H1 (cell line): ENCODE measurements at regions not wholly inside any gene's neighbourhood (a gene's known extent, or its start where the extent isn't known, plus 50 kb on each side); places are given as distances from the start of the nearest gene placed in this dataset.

Experiments
- POLR2AphosphoS5 ChIP-seq: IDR thresholded peaks from 2 replicates; pipeline ENCODE4 v1.6.1; 2011; ENCODE audit warnings: low read depth, low read length
- TBP ChIP-seq: IDR thresholded peaks from 2 replicates; pipeline ENCODE4 v1.6.1; 2011; ENCODE audit warnings: low read depth, low read length, improper control_type of control experiment
- ZNF274 ChIP-seq: IDR thresholded peaks from 2 replicates; pipeline ENCODE4 v1.7.0; 2012; ENCODE audit warnings: low read length, borderline replicate concordance; ENCODE audit errors: extremely low read depth

GRCh38 chr4:181949704-181950312, 293.4 kb upstream of the TENM3 start:
- TF ChIP-seq POLR2AphosphoS5 (peak; percentile 40; the same call in 1 of the 2 replicates), ZNF274 (no peak), TBP (no peak)
